ENCODE measurements at regions not wholly inside any gene's neighbourhood (a gene's known extent, or its start where the extent isn't known, plus 50 kb on each side); places are given as distances from the start of the nearest gene placed in this dataset.

DNA sequence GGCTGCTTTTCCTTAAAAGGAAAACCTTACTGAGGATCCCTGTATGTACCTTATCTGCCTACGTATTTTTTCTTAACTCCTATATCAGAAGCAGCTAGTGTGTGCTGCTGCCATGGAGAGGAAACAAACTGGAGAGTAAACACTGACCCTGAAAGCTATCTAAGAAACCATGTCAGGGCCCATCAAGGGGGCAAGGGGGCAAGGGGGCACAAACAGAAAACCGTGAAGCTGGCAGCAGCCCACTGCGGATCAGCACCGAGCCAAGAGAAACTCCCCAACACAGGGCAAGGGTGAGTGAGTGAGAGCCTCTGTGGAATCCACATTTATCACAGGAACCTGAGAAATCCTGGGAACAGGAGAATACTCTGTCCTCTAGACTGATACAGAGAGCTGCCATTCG lies 1204.2 kb downstream of the PCDH18 start:
- no peak for ATAC-seq
- no peak for DNase-seq (ENCODE audit: low spot score)
- intact Hi-C loops (cut with DNase I), result no loop called here

DNA sequence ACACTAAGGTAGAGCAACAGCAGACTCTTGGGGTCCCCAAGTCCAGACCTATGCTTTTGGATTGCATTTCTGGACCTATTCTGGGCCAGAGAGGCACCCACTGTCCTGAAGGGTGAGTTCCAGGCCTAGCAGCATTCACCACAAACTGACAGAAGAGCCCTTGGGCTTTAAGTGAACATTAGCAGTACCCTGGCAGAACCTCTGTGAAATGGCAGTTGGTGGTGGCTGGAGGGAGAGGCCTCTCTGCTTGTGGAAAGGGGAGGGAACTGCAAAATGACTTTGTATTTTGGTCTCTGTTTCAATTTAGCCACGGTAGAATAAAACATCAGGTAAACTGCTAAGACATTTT lies 1211.9 kb downstream of the PCDH18 start:
- intact Hi-C loops (cut with DNase I), result no loop called here
- DNase-seq (ENCODE audit: low spot score), result no peak
- ATAC-seq, result no peak

DNA sequence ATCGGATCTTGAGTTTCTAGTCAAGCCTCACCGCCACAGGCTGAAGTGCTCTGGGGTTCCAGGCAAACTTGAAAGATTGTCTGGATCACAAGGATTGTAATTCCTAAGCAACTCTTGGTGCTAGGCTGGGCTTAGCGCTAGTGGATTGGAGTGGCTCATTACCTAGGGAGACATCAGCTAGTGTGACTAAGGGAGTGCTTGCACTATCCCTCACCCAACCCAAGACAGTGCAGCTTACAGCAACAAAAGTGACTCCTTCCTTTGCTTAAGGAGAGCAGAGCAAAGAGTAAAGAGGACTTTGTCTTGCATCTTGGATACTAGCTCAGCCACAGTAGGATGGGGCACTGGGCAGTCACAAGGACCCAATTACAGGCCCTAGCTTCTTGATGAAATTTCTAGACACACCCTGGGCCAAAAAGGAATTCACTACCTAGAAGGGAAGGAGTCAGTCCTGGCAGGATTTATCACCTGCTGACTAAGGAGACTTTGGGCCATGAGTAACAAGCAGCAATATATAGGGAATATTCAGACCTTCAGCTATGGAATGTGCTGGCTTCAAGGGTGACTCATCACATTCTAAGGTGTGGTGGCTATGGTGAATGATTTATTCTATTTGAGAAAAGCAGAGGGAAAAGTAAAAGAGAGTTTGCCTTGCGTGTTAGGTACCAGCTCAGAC lies 1212.4 kb downstream of the PCDH18 start:
- ATAC-seq, result no peak
- no peak for DNase-seq (ENCODE audit: low spot score)
- intact Hi-C loops (cut with DNase I), result no loop called here

DNA sequence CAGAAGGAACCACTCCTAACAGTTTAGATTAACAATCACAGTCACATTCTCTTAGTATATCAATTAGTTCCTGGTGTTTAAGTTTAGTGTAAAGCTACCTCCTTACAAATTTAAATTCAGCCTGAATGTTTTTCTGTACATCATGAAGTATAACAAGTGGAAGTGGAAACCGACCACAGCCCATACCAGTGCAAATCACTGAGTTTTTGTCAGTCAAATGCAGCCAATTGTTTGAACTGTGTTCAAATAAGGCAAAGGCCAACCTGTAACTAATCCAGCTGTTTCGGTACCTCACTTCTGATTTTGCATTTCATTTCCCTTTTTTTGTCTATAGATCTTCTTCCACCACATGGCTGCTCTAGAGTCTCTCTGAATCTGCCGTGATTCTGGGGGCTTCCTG lies 1215.3 kb downstream of the PCDH18 start:
- no peak for DNase-seq (ENCODE audit: low spot score)
- no peak for ATAC-seq
- intact Hi-C loops (cut with DNase I), result no loop called here

DNA sequence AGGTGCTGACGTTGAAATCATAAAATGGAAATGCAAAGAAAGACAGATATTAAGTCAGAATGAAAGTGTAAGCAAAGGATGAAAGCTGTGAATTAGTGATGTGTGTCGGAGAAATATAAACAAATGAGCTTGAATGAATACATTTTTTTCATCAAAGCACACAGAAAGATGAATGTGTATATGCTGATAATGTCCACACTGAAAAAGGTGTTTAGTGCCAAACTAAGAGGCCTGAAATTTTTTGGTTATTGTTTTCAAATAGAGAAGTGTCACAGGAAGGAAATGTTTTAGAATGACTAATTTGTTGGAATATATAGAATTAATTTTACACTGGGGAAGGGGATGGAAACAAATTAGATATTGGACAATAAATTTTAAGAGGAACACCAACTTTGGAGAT lies 1217.6 kb downstream of the PCDH18 start:
- DNase-seq (ENCODE audit: low spot score) (no peak), ATAC-seq (no peak)
- intact Hi-C loops (cut with DNase I), result no loop called here

DNA sequence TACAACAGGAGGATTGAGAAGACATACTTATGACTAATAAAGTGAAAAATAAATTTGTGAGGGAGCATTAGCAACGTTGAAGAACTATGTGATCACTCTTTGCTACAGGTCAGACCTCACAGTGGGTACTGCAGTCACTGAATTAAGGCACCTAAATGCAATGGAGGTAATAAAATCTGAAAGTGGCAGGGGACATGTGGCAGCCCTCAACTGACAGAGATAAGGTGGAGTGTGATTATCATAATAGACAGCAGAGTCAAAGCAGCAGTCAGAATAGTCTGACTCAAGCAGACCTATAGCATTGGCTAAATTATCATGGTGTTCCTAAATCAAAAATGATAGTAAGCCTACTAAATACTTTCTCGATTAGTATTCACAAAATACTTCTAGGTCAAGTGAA lies 1220.5 kb downstream of the PCDH18 start:
- no peak for DNase-seq (ENCODE audit: low spot score)
- ATAC-seq, result no peak
- intact Hi-C loops (cut with DNase I), result no loop called here

DNA sequence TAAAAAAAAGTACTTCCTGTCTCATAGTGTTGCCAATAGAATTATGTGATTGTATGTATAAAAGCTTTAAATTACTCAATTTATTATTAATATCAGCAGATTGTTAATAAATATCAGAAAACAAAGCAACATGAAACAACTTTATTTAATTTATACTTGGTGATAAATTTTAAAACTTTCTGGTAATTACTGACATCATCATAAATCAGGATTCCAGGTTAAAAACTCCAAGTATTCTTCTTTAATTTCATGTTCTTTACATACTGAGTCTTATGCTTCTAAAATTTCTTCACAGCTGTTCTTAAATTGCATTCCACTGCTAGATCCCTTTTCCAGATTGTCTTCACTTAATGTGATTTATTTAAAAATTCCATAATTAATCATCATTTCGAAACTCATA lies 1224.5 kb downstream of the PCDH18 start:
- intact Hi-C loops (cut with DNase I), result no loop called here
- ATAC-seq, result no peak
- no peak for DNase-seq (ENCODE audit: low spot score)

DNA sequence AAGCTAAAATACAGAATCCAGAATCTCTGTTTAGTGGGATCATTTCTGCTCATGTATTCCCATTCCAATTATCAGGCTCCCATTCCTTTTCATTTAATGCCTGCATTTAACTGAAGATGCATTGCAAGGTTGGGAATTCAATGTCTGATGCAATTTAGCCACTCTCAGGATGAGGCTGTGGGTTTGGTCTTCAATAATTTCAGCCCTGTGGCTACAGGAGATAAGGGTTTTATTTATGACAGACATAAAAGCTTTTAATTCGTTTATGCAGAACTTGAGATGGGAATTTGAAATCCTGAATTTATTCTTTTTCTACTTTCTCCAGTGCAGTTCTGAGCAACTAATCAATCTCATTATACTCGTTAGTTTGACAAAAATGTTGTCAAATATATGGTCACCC lies 1225.9 kb downstream of the PCDH18 start:
- intact Hi-C loops (cut with DNase I), result no loop called here
- DNase-seq (ENCODE audit: low spot score), result no peak
- no peak for ATAC-seq

DNA sequence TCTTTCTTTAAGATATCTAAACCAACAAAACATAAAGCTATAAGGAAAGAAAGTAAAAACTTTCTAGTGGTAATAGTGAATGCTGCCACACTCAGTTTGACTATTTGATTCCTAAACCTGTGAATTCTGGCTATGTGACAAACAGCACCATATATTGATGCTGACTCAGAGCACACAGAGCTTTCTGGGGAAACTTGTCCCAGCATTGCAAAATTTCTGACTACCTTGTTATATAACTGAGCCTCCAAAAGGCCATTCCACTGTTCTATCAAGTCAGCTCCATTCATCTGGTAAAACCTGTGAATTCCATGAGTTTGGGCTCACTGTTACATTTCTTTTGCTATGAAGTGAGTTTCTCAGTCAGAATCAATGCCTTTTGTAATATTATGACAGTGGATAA lies 1229.7 kb downstream of the PCDH18 start:
- intact Hi-C loops (cut with DNase I), result no loop called here
- ATAC-seq (no peak), DNase-seq (ENCODE audit: low spot score) (no peak)

DNA sequence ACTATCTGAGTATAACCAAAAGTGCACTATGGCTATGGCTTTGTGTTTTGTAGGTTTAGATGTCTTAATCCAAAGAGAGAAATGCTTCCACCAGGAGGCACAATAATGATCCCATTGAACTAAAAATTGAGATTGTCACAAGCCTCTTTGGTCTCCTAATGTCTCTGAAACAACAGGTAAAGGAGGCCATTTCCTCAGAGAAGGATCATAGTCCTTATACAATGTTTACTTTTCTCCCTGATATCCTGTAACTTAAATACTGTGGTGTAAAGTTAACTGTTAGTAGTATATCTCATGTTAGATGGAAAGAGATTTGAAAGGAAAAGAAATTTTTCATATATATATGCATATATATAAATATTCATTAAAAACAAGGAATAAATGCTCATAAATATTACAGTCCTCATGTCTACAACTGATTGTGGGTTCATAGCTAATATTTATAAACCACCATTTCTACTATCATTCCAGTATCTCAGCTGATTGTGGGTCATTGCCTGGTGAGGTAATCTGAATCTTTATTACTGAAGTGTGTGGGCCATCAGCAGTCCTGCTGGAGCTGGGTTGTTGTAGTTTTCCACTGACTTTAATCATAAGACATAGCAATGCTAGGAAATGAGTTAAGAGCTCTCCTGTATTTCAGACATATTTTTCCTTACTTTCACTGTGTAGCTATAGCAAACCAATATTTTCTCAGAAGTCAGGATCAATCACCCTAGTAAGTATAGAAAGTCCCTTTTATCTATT lies 1230.4 kb downstream of the PCDH18 start:
- intact Hi-C loops (cut with DNase I), result no loop called here
- ATAC-seq (no peak), DNase-seq (ENCODE audit: low spot score) (no peak)

DNA sequence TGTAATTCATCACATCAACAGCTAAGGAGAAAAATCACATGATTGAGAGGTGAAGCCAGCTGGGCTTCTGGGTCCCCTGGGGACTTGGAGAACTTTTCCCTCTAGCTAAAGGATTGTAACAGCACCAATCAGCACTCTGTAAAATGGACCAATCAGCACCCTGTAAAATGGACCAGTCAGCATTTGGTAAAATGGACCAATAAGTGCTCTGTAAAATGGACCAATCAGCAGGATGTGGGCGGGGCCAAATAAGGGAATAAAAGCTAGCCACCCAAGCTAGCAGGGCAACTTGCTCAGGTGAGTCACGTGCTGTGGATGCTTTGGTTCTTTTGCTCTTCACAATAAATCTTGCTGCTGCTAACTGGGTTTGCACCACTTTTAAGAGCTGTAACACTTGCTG lies 1248.3 kb downstream of the PCDH18 start:
- intact Hi-C loops (cut with DNase I), result no loop called here
- ATAC-seq (no peak), DNase-seq (ENCODE audit: low spot score) (no peak)

DNA sequence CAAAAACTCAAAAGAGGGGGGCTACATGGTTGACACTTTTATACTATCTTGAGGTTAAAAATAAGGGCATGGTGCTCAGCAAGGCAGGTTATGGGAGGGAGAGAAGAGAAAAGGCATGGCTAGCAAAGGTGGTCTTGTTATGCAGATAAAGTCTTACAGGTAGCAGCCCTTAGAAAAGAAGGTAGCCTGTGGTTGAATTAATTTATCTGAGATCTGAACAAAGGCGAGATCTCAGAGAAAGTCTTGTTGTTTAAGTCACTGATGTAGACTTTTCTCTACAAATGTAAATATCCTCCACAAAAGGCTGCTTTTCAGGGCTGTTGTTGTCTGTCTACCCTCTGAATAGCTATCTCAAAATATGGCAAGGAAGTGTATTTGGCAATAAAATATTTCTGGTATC lies 1250.4 kb downstream of the PCDH18 start:
- ATAC-seq (no peak), DNase-seq (ENCODE audit: low spot score) (no peak)
- intact Hi-C loops (cut with DNase I), result no loop called here

DNA sequence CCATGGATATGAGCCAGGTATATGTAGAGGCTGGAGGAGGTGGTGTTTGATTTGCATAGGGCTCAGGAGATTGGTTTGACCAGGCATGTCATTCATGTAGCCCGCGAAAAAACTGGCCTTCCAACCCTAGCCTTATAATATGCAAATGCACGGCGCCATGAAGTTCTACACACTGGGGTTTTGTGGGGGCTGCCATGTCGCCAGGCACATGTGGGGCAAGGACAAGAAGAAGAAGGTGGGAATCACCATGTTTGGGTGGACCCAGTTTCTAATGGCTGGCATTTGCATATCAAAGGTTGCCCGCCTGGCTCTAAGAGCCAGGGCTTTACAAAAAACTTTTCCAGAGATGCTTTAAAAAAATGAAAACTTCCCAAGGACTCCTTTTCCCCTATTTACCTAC lies 1251.0 kb downstream of the PCDH18 start:
- ATAC-seq (no peak), DNase-seq (ENCODE audit: low spot score) (no peak)
- intact Hi-C loops (cut with DNase I), result no loop called here

DNA sequence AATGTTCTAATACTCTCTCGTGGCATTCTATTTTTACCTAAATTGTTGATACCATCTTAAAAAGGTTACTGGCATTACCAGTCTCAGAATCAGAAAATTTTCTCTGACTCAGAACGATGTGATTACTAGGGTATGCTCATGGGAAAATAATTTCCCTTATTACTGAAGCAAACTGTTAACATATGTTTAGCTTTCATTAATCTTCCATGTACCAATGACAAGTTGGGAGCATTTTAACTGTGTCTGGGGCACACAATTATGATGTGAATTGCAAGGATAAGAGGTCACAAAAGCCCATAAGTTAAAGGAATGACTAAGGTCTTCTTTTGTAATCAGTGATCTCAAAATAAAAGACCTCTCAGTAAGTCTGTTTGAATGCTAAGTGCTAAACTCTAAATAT lies 1254.6 kb downstream of the PCDH18 start:
- ATAC-seq, result no peak
- intact Hi-C loops (cut with DNase I), result no loop called here
- no peak for DNase-seq (ENCODE audit: low spot score)

DNA sequence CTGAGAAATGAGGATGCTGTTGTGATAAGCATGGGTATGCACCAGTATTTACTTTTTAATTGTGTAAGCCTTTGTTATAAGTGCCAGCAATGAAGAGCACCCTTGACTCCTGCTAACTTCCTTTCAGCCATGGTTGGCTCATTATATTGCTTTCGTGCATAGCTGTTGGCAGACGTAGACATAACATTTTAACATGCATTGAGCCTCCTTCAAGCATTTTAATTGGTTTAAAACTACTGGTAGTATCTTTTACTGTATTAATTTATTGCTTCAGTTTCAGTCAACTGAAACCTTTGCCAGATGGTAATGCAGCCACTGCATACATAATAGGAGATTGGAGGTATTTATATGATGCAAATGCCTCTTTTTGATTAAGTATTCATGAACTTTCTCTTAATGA lies 1285.4 kb downstream of the PCDH18 start:
- ATAC-seq (no peak), DNase-seq (ENCODE audit: low spot score) (no peak)
- intact Hi-C loops (cut with DNase I), result no loop called here

DNA sequence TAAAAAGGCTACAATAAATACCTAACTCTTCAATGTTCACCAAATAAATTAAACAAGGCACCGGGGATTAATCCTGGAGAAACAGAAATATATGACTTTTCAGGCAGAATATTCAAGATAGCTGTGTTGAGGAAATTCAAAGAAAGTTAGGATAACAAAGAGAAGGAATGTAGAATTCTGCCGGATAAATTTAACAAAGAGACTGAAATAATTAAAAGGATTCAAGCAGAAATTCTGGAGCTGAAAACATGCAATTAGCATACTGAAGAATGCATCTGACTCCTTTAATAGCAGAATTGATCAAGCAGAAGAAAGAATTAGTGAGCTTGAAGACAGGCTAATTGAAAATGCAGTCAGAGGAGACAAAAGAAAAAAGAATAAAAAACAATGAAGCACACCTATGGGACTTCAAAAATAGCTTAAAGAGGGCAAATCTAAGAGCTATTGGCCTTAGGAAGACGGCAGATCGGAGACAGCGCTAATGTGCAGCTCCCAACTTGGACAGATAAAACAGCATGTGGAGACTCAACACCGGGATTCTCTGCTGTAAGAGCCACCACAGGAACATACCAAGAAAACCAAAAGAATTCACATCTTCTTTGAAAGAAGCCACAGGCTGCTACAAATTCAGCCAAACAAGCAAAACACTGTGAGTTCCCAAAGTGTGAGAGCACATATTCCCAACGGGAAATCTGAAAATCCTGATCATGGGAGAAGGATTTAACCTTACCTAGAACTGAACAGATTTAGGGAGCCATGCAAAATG lies 1290.9 kb downstream of the PCDH18 start:
- intact Hi-C loops (cut with DNase I), result no loop called here
- no peak for ATAC-seq

DNA sequence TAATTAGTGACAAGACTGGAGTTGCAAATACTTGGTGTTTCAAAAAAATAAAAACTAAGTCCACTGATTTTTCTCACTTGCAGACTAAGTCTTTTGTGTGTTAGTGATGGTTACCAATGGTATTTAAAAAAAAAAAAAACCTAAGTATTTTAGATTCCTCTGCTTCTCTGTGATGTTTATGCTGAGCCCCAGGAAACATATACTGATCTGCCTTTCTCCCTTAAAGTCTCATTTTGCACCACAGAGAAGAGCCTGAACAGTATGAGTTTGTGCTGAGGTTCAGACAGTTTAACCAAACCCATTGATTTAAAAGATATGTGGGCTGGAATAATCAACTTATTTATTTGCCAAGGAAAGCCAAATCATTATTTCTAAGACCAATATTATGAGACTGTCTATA lies 1305.0 kb downstream of the PCDH18 start:
- no peak for ATAC-seq
- DNase-seq (ENCODE audit: low spot score), result no peak
- intact Hi-C loops (cut with DNase I), result no loop called here

More for the DNA sequence above, 1290.9 kb downstream of the PCDH18 start:
- no peak for DNase-seq (ENCODE audit: low spot score)

DNA sequence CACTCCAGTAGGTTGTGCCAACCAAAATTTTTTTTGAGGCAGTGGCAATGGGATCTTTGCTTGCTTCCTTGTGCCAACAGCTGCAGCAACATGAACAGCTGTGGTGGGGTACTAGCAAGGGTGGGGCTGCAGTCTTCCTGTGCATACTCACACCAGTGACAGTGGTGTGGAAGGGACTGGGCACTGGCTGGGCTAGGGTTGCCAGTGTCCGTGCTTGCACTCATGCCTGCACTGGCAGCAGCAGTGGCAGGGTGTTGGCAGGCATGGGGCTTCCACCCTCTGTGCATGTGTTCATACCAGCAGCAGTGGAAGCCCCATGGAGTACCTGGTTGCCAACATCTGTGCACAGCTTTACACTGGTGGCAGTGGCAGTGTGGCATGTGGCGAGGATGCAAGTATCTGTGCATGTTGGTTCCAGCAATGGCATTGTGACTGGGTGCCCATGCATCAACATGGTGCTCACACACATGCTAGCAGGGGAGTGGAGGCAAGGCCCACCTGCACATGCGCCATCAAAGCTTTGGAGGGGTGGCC lies 1312.6 kb downstream of the PCDH18 start:
- ATAC-seq, result peak; percentile 32
- intact Hi-C loops (cut with DNase I), result no loop called here
- no peak for DNase-seq (ENCODE audit: low spot score)

DNA sequence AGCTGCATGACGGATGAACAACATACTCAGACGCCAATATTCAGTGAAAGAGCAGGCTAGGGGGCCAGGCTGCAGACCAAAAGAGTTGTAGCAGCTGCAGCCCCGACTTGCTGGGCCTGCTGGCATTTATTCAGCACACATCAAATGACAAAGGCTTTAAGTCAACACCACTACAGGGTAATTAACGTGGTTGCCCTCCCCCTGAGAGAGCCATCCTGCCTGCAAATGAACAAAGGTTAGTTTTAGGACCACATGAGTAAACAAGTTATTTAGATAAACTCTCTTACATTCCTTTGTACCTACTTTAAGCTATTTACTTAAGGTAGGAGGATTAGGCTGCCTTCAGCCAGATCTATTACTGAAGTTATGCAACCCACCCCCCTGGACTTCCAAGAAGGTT lies 1329.1 kb downstream of the PCDH18 start:
- DNase-seq (ENCODE audit: low spot score) (no peak), ATAC-seq (no peak)
- intact Hi-C loops (cut with DNase I), result no loop called here

DNA sequence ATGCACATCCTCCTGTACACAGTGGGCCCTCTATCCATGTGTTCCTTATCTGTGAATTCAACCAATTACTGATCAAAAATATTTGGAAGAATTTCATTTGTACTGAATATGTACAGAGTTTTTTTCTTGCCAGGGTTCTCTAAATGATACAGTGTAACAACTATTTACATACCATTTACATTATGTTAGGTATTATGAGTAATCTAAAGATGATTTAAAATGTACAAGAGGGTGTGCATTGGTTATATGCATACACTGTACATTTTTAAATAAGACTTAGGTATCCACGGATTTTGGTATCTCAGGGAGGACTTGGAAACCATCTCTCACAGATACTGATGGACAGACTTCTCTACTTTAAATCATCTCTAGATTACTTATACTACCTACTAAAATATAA lies 1333.9 kb downstream of the PCDH18 start:
- DNase-seq (ENCODE audit: low spot score) (no peak), ATAC-seq (no peak)
- intact Hi-C loops (cut with DNase I), result no loop called here

Data from sciatic nerve (tissue), 2 donors.